ENCODE measurements at regions not wholly inside any gene's neighbourhood (a gene's known extent, or its start where the extent isn't known, plus 50 kb on each side); places are given as distances from the start of the nearest gene placed in this dataset.

DNA sequence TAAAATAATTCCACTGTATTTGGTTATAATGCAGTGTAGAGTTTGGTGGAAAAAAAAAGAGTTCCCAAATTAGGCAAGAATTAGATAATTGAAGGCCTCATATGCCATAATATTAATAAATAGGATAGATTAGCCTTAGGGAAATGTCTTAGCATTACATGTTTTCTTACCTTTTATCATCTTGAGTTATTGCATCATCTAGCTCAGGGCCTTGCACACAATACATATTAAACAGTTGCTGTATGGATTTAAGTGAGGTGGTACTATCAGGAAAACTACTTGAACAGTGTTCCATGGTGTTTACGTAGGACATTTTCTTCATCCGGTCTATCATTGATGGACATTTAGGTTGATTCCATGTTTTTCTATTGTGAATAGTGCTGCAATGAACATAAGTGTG, 419.4 kb downstream of the EPHA5 start:
- ChIA-PET POLR2A (no interaction called here), CTCF (no interaction called here)
- Mint-ChIP-seq H3K4me1 (no peaks in the 10 kb centered on the region), H3K27ac (no peak overlapping the region), H3K9me3 (peaks cover 3% of the 10 kb centered on the region; the same call in 1 of the 2 replicates), H3K4me3 (no peak overlapping the region), H3K27me3 (ENCODE audit: low read depth) (no peaks in the 10 kb centered on the region), H3K36me3 (no peaks in the 10 kb centered on the region)
- ATAC-seq (no peak), DNase-seq (ENCODE audit: low spot score) (no peak)
- TF ChIP-seq SP1 (CRISPR knock-in tag; conservative IDR thresholded peaks at IDR 0.05) (no peak), GABPB1 (CRISPR knock-in tag; IDR thresholded peaks at IDR 0.05) (no peak), PRRX2 (CRISPR knock-in tag; IDR thresholded peaks at IDR 0.05) (no peak), TEAD4 (CRISPR knock-in tag; IDR thresholded peaks at IDR 0.05) (no peak), KAT7 (CRISPR knock-in tag; IDR thresholded peaks at IDR 0.05; ENCODE audit: borderline replicate concordance) (no peak), ZNF232 (CRISPR knock-in tag; IDR thresholded peaks at IDR 0.05) (no peak), SMAD3 (CRISPR knock-in tag; IDR thresholded peaks at IDR 0.05; ENCODE audit: borderline replicate concordance) (no peak)
- TF ChIP-seq, protein P1, sequence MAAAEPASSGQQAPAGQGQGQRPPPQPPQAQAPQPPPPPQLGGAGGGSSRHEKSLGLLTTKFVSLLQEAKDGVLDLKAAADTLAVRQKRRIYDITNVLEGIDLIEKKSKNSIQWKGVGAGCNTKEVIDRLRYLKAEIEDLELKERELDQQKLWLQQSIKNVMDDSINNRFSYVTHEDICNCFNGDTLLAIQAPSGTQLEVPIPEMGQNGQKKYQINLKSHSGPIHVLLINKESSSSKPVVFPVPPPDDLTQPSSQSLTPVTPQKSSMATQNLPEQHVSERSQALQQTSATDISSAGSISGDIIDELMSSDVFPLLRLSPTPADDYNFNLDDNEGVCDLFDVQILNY (CRISPR knock-in tag; IDR thresholded peaks at IDR 0.05) = no peak

- TF ChIP-seq, protein P2, sequence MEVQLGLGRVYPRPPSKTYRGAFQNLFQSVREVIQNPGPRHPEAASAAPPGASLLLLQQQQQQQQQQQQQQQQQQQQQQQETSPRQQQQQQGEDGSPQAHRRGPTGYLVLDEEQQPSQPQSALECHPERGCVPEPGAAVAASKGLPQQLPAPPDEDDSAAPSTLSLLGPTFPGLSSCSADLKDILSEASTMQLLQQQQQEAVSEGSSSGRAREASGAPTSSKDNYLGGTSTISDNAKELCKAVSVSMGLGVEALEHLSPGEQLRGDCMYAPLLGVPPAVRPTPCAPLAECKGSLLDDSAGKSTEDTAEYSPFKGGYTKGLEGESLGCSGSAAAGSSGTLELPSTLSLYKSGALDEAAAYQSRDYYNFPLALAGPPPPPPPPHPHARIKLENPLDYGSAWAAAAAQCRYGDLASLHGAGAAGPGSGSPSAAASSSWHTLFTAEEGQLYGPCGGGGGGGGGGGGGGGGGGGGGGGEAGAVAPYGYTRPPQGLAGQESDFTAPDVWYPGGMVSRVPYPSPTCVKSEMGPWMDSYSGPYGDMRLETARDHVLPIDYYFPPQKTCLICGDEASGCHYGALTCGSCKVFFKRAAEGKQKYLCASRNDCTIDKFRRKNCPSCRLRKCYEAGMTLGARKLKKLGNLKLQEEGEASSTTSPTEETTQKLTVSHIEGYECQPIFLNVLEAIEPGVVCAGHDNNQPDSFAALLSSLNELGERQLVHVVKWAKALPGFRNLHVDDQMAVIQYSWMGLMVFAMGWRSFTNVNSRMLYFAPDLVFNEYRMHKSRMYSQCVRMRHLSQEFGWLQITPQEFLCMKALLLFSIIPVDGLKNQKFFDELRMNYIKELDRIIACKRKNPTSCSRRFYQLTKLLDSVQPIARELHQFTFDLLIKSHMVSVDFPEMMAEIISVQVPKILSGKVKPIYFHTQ (CRISPR knock-in tag; IDR thresholded peaks at IDR 0.05) = no peak
- TF ChIP-seq, protein P3, sequence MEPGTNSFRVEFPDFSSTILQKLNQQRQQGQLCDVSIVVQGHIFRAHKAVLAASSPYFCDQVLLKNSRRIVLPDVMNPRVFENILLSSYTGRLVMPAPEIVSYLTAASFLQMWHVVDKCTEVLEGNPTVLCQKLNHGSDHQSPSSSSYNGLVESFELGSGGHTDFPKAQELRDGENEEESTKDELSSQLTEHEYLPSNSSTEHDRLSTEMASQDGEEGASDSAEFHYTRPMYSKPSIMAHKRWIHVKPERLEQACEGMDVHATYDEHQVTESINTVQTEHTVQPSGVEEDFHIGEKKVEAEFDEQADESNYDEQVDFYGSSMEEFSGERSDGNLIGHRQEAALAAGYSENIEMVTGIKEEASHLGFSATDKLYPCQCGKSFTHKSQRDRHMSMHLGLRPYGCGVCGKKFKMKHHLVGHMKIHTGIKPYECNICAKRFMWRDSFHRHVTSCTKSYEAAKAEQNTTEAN (CRISPR knock-in tag; IDR thresholded peaks at IDR 0.05) = no peak
- TF ChIP-seq GABPB1 (CRISPR knock-in tag; IDR thresholded peaks at IDR 0.05) (no peak), HMGA2 (CRISPR knock-in tag; IDR thresholded peaks at IDR 0.05) (no peak), EMX1 (CRISPR knock-in tag; IDR thresholded peaks at IDR 0.05) (no peak), FOXJ3 (CRISPR knock-in tag; IDR thresholded peaks at IDR 0.05; ENCODE audit: borderline replicate concordance) (no peak), NR3C1 (CRISPR knock-in tag; conservative IDR thresholded peaks at IDR 0.05; ENCODE audit: low read depth) (no peak)
- Mint-ChIP-seq H3K27me3 (ENCODE audit: low read depth) (no peaks in the 10 kb centered on the region), H3K9me3 (peaks cover 5% of the 10 kb centered on the region; the same call in 1 of the 2 replicates), H3K4me3 (no peak overlapping the region), H3K4me1 (peaks cover 8% of the 10 kb centered on the region), H3K27ac (no peak overlapping the region), H3K36me3 (no peaks in the 10 kb centered on the region)
- CTCF ChIA-PET = no interaction called here
- no peak for ATAC-seq
- no peak for DNase-seq (ENCODE audit: low spot score)
- POLR2A ChIA-PET = no interaction called here
Observed at GRCh38 chr4:65249111-65249510, 421.2 kb downstream of the EPHA5 start.

GRCh38 chr4:65242156-65242846, 428.0 kb downstream of the EPHA5 start:
- Mint-ChIP-seq H3K4me1 (peaks cover 9% of the 10 kb centered on the region), H3K36me3 (no peaks in the 10 kb centered on the region), H3K27ac (no peak overlapping the region), H3K4me3 (no peak overlapping the region), H3K27me3 (ENCODE audit: low read depth) (no peaks in the 10 kb centered on the region), H3K9me3 (0 out of 2 replicates have a peak, but pooled peaks cover 5% of the 10 kb centered on the region)
- ATAC-seq = no peak
- no peak for TF ChIP-seq ESRRA (CRISPR knock-in tag; IDR thresholded peaks at IDR 0.05; ENCODE audit: borderline replicate concordance)
- TF ChIP-seq ZNF138 (CRISPR knock-in tag; conservative IDR thresholded peaks at IDR 0.05) = no peak
- no peak for TF ChIP-seq ETV6 (CRISPR knock-in tag; IDR thresholded peaks at IDR 0.05)
- no peak for TF ChIP-seq SMAD3 (CRISPR knock-in tag; IDR thresholded peaks at IDR 0.05; ENCODE audit: borderline replicate concordance)
- TF ChIP-seq, protein P4, sequence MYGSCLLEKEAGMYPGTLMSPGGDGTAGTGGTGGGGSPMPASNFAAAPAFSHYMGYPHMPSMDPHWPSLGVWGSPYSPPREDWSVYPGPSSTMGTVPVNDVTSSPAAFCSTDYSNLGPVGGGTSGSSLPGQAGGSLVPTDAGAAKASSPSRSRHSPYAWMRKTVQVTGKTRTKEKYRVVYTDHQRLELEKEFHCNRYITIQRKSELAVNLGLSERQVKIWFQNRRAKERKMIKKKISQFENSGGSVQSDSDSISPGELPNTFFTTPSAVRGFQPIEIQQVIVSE (CRISPR knock-in tag; IDR thresholded peaks at IDR 0.05; ENCODE audit: borderline replicate concordance) = no peak
- no peak for DNase-seq (ENCODE audit: low spot score)
- ChIA-PET CTCF (no interaction called here), POLR2A (no interaction called here)
